ENCODE measurements at regions not wholly inside any gene's neighbourhood (a gene's known extent, or its start where the extent isn't known, plus 50 kb on each side); places are given as distances from the start of the nearest gene placed in this dataset.

GRCh38 chrX:45709381-45709780 lies 508.7 kb upstream of the DIPK2B start (continued):
- TF ChIP-seq, protein P1, sequence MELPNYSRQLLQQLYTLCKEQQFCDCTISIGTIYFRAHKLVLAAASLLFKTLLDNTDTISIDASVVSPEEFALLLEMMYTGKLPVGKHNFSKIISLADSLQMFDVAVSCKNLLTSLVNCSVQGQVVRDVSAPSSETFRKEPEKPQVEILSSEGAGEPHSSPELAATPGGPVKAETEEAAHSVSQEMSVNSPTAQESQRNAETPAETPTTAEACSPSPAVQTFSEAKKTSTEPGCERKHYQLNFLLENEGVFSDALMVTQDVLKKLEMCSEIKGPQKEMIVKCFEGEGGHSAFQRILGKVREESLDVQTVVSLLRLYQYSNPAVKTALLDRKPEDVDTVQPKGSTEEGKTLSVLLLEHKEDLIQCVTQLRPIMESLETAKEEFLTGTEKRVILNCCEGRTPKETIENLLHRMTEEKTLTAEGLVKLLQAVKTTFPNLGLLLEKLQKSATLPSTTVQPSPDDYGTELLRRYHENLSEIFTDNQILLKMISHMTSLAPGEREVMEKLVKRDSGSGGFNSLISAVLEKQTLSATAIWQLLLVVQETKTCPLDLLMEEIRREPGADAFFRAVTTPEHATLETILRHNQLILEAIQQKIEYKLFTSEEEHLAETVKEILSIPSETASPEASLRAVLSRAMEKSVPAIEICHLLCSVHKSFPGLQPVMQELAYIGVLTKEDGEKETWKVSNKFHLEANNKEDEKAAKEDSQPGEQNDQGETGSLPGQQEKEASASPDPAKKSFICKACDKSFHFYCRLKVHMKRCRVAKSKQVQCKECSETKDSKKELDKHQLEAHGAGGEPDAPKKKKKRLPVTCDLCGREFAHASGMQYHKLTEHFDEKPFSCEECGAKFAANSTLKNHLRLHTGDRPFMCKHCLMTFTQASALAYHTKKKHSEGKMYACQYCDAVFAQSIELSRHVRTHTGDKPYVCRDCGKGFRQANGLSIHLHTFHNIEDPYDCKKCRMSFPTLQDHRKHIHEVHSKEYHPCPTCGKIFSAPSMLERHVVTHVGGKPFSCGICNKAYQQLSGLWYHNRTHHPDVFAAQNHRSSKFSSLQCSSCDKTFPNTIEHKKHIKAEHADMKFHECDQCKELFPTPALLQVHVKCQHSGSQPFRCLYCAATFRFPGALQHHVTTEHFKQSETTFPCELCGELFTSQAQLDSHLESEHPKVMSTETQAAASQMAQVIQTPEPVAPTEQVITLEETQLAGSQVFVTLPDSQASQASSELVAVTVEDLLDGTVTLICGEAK (IDR thresholded peaks at IDR 0.05): no peak
- TF ChIP-seq, protein P1 (CRISPR knock-in tag; IDR thresholded peaks at IDR 0.05): no peak
- TF ChIP-seq ZFAT (CRISPR knock-in tag; conservative IDR thresholded peaks at IDR 0.05) (no peak), ZNF224 (CRISPR knock-in tag; IDR thresholded peaks at IDR 0.05) (no peak), ZNF891 (CRISPR knock-in tag; IDR thresholded peaks at IDR 0.05) (no peak), ZZZ3 (CRISPR knock-in tag; IDR thresholded peaks at IDR 0.05; ENCODE audit: borderline replicate concordance) (no peak), ZNF749 (CRISPR knock-in tag; IDR thresholded peaks at IDR 0.05; ENCODE audit: borderline replicate concordance) (no peak), SIX4 (CRISPR knock-in tag; IDR thresholded peaks at IDR 0.05) (no peak), STAG1 (CRISPR knock-in tag; IDR thresholded peaks at IDR 0.05) (no peak), SP1 (IDR thresholded peaks at IDR 0.05) (no peak), SP1 (CRISPR knock-in tag; IDR thresholded peaks at IDR 0.05) (no peak), POLR2AphosphoS2 (IDR thresholded peaks at IDR 0.05; ENCODE audit: low read depth, low read length) (no peak)
- TF ChIP-seq, protein P2, sequence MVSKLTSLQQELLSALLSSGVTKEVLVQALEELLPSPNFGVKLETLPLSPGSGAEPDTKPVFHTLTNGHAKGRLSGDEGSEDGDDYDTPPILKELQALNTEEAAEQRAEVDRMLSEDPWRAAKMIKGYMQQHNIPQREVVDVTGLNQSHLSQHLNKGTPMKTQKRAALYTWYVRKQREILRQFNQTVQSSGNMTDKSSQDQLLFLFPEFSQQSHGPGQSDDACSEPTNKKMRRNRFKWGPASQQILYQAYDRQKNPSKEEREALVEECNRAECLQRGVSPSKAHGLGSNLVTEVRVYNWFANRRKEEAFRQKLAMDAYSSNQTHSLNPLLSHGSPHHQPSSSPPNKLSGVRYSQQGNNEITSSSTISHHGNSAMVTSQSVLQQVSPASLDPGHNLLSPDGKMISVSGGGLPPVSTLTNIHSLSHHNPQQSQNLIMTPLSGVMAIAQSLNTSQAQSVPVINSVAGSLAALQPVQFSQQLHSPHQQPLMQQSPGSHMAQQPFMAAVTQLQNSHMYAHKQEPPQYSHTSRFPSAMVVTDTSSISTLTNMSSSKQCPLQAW (CRISPR knock-in tag; IDR thresholded peaks at IDR 0.05): no peak
- TF ChIP-seq, protein P3, sequence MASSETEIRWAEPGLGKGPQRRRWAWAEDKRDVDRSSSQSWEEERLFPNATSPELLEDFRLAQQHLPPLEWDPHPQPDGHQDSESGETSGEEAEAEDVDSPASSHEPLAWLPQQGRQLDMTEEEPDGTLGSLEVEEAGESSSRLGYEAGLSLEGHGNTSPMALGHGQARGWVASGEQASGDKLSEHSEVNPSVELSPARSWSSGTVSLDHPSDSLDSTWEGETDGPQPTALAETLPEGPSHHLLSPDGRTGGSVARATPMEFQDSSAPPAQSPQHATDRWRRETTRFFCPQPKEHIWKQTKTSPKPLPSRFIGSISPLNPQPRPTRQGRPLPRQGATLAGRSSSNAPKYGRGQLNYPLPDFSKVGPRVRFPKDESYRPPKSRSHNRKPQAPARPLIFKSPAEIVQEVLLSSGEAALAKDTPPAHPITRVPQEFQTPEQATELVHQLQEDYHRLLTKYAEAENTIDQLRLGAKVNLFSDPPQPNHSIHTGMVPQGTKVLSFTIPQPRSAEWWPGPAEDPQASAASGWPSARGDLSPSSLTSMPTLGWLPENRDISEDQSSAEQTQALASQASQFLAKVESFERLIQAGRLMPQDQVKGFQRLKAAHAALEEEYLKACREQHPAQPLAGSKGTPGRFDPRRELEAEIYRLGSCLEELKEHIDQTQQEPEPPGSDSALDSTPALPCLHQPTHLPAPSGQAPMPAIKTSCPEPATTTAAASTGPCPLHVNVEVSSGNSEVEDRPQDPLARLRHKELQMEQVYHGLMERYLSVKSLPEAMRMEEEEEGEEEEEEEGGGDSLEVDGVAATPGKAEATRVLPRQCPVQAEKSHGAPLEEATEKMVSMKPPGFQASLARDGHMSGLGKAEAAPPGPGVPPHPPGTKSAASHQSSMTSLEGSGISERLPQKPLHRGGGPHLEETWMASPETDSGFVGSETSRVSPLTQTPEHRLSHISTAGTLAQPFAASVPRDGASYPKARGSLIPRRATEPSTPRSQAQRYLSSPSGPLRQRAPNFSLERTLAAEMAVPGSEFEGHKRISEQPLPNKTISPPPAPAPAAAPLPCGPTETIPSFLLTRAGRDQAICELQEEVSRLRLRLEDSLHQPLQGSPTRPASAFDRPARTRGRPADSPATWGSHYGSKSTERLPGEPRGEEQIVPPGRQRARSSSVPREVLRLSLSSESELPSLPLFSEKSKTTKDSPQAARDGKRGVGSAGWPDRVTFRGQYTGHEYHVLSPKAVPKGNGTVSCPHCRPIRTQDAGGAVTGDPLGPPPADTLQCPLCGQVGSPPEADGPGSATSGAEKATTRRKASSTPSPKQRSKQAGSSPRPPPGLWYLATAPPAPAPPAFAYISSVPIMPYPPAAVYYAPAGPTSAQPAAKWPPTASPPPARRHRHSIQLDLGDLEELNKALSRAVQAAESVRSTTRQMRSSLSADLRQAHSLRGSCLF (CRISPR knock-in tag; IDR thresholded peaks at IDR 0.05; ENCODE audit: borderline replicate concordance): no peak
